Embryonic facial prominence (tissue), 1 donor: ENCODE measurements at regions not wholly inside any gene's neighbourhood (a gene's known extent, or its start where the extent isn't known, plus 50 kb on each side); places are given as distances from the start of the nearest gene placed in this dataset.
"Not testable (repeated sequence)": the region's sequence is repeated elsewhere in the genome, so short reads cannot be mapped to it uniquely, and the experiment has no call there.

ENCODE experiments used
- DNase-seq: peaks from one replicate; pipeline ENCODE4 v3.0.0-alpha.2; 2016; ENCODE audit errors: extremely low spot score

- DNase-seq: not testable (repeated sequence)
Observed at GRCh38 chr3:125791021-125791420, 178.0 kb upstream of the ROPN1B start.

DNA sequence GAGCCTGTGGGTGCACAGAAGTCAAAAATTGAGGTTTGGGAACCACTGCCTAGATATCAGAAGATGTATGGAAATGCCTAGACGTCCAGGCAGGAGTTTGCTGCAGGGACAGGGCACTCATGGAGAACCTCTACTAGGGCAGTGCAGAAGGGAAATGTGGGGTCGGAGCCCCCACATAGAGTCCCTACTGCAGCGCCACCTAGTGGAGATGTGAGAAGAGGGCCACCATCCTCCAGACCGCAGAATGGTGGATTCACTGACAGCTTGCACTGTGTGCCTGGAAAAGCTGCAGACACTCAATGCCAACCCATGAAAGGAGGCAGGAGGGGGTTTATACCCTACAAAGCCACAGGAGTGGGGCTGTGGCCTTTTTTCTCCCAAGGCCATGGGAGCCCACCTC lies 159.0 kb upstream of the ROPN1B start:
- DNase-seq: not testable (repeated sequence)

GRCh38 chr3:125822175-125822574 lies 146.8 kb upstream of the ROPN1B start:
- not testable (repeated sequence) for DNase-seq

GRCh38 chr3:125831005-125831750 lies 137.8 kb upstream of the ROPN1B start:
- not testable (repeated sequence) for DNase-seq

GRCh38 chr3:125835562-125835961 lies 133.4 kb upstream of the ROPN1B start:
- DNase-seq: not testable (repeated sequence)

GRCh38 chr3:125836011-125836551 lies 132.9 kb upstream of the ROPN1B start:
- not testable (repeated sequence) for DNase-seq

DNA sequence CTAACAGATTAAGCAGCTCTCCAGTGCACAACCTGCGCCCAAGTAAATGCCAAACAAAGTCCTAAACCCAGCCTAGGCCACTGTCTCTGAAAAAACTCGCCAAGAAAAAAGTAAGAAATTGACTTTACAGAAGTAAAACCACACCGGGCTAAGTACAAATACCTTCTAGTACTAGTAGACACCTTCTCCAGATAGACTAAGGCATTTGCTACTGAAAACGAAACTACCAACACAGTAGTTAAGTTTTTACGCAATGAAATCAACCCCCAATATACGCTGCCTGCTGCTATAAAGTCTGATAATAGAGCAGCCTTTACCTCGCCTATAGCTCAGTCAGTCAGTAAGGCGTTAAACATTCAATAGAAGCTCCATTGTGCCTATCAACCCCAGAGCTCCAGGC lies 132.2 kb upstream of the ROPN1B start:
- DNase-seq: not testable (repeated sequence)

DNA sequence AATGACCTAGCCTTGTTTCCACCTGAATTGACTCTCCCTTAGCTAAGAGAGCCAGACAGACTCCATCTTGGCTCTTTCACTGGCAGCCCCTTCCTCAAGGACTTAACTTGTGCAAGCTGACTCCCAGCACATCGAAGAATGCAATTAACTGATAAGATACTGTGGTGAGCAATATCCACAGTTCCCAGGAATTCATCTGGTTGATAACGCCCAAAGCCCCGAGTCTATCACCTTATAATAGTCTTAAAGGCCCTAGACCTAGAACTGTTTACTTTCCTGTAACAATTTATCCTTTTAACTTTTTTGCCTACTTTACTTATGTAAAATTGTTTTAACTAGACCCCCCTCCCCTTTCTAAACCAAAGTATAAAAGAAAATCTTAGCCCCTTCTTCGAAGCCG lies 130.1 kb upstream of the ROPN1B start:
- DNase-seq: not testable (repeated sequence)

GRCh38 chr3:125840465-125840864 lies 128.5 kb upstream of the ROPN1B start:
- not testable (repeated sequence) for DNase-seq

GRCh38 chr3:125847966-125848365 lies 121.0 kb upstream of the ROPN1B start:
- DNase-seq: not testable (repeated sequence)

GRCh38 chr3:125855006-125855405 lies 114.0 kb upstream of the ROPN1B start:
- DNase-seq: not testable (repeated sequence)

DNA sequence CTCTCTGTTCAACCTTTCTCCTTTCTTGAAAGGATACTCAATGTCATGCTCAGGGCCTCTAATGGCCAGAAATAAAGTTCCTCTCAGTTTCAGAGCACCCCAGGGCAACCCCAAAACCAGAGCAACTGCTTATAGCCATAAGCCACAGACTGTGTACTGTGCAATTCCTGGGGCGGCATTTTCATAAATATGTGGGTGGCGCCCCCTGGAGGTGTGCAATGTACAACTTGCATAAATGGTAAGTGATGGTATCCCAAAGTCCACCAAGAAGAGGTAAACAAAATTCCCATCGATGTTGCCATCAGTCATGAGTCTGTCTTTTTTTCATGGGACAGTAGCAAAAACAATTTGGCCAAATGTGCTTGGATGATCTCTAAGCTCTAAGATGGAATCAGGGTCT lies 108.4 kb upstream of the ROPN1B start:
- not testable (repeated sequence) for DNase-seq

DNA sequence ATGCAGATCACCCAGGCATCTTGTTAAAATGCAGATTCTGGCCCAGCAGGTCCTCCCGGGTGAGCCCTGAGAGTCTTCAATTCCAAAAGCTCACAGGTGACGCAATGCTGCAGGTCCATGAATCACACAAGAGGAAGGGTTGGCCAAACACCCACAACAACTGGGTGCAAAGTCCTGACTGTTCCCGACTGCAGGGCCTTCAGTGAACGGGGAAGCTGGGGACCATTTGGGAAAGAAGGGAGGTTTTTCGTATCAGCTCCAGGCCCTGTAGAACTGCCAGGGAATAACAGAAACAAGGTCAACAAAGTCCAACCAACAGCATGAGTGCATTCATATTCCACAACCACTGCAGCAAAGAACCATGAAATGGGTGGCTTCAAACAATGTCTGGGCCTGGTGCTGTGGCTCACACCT lies 106.1 kb upstream of the ROPN1B start:
- DNase-seq: not testable (repeated sequence)

DNA sequence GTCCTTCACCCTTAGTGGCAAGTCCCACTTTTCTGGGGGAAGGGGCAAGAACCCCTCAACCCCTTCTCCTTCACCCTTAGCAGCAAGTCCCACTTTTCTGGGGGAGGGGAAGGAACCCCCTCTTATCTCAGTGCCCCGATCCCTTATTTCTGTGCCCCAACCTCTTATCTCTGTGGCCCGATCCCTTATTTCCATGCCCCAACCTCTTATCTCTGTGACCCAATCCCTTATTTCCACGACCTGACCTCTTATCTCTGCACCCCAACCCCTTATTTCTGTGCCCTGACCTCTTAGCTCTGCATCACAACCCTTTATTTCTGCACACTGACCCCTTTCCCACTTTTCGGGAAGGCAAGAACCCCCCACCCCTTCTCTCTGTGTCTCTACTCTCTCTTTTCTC lies 104.4 kb upstream of the ROPN1B start:
- DNase-seq: not testable (repeated sequence)

DNA sequence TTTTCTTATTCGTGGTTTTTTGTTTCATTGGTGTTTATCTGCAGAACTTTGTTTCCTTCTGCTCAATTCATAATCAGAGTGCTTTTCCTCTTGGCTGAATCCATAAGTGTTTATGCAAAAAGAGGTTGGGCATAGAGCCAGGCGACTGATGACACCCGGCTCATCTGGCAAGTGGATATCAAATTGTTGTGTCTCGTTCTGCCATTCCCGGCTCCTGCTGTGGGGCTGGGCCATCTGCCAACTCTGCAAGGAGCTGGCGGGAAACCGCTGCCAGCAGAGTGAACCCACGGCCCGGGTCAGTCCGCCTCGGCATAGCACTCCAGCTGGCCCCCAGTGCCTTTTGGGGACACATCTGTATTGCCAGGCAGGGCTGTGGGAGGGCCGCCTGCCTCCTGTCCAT lies 83.0 kb upstream of the ROPN1B start:
- DNase-seq: peak; percentile 11

DNA sequence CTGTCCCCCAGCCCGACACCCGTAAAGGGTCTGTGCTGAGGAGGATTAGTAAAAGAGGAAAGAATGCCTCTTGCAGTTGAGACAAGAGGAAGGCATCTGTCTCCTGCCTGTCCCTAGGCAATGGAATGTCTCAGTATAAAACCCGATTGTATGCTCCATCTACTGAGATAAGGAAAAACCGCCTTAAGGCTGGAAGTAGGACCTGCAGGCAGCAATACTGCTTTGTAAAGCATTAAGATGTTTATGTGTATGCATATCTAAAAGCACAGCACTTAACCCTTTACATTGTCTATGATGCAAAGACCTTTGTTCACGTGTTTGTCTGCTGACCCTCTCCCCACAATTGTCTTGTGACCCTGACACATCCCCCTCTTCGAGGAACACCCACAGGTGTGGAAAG lies 69.8 kb upstream of the ROPN1B start:
- DNase-seq: not testable (repeated sequence)

GRCh38 chr3:125901473-125901872 lies 67.5 kb upstream of the ROPN1B start:
- DNase-seq: not testable (repeated sequence)

DNA sequence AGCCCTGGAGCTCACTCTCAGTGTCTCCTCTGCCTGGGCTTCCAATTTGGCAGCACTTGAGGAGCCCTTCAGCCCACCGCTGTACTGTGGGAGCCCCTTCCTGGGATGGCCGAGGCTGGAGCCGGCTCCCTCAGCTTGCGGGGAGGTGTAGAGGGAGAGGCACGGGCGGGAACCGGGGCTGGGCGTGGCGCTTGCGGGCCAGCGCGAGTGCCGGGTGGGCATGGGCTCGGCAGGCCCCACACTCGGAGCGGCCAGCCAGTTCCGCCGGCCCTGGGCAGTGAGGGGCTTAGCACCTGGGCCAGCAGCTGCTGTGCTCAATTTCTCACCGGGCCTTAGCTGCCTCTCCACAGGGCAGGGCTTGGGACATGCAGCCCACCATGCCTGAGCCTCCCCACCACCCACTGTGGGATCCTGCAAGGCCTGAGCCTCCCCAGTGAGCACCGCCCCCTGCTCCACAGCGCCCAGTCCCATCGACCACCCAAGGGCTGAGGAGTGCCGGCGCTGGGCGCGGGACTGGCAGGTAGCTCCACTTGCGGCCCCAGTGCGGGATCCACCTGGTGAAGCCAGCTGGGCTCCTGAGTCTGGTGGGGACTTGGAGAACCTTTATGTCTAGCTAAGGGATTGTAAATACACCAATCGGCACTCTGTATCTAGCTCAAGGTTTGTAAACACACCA lies 65.1 kb upstream of the ROPN1B start:
- DNase-seq: not testable (repeated sequence)

DNA sequence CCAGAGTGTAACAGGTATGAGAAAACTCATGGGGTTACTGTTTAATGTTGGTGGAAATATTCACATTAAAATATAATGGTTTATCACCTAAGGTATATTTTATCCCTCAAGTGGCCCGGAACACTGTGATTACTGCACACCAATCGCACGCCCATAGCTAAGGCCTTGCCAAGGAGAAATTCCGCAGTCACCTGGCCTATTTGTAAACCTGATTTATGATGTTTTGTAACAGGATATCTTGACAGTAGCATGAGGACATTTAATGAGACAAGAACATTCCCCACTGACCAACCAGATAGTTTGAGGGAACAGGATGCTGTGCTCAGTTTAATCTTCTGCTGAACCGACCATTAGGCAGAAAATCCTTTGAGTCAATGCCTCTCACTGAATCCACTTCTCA lies 61.7 kb upstream of the ROPN1B start:
- not testable (repeated sequence) for DNase-seq

- DNase-seq: not testable (repeated sequence)
Observed at GRCh38 chr3:125910851-125911250, 58.1 kb upstream of the ROPN1B start.

- not testable (repeated sequence) for DNase-seq
Observed at GRCh38 chr3:125914608-125915436, 54.2 kb upstream of the ROPN1B start.

- not testable (repeated sequence) for DNase-seq
Observed at GRCh38 chr3:125915437-125915787, 53.6 kb upstream of the ROPN1B start.
